Endothelial cell of umbilical vein (primary cell): ENCODE measurements at regions not wholly inside any gene's neighbourhood (a gene's known extent, or its start where the extent isn't known, plus 50 kb on each side); places are given as distances from the start of the nearest gene placed in this dataset.
"Not testable (repeated sequence)": the region's sequence is repeated elsewhere in the genome, so short reads cannot be mapped to it uniquely, and the experiment has no call there.

Experiments
- CTCF ChIP-seq, 2 donors: IDR thresholded peaks; 1 replicate in 1 of 2; 2 replicates in 1 of 2; pipeline ENCODE4 v1.5.1; 2011; ENCODE audit warnings: low read length in 2 of 2, mild to moderate bottlenecking in 2 of 2, moderate library complexity in 2 of 2, control low read depth in 1 of 2, inconsistent platforms in 1 of 2, low read depth in 1 of 2; ENCODE audit not compliant: insufficient read depth in 1 of 2; ENCODE audit errors: extremely low read depth in 1 of 2
- EZH2 ChIP-seq: IDR thresholded peaks from 2 replicates; pipeline ENCODE4 v1.6.1; 2012; ENCODE audit warnings: borderline replicate concordance, low read depth, mild to moderate bottlenecking, moderate library complexity, low read length, inconsistent platforms; ENCODE audit not compliant: severe bottlenecking
- JUN ChIP-seq: IDR thresholded peaks from 2 replicates; pipeline ENCODE4 v1.6.1; 2011; ENCODE audit warnings: borderline replicate concordance, low read depth; ENCODE audit not compliant: insufficient read length, insufficient read depth
- MYC ChIP-seq: IDR thresholded peaks from one replicate; pipeline ENCODE4 v1.6.1; 2011; ENCODE audit warnings: mild to moderate bottlenecking, low read depth, low read length
- POLR2A ChIP-seq: IDR thresholded peaks from 2 replicates; pipeline ENCODE4 v1.6.1; 2012; ENCODE audit warnings: low read depth, mild to moderate bottlenecking, control low read depth, low read length
- POLR2AphosphoS5 ChIP-seq: IDR thresholded peaks from 2 replicates; pipeline ENCODE4 v1.6.1; 2012; ENCODE audit warnings: low read depth, mild to moderate bottlenecking, control low read depth, low read length, moderate library complexity; ENCODE audit not compliant: insufficient read depth

DNA sequence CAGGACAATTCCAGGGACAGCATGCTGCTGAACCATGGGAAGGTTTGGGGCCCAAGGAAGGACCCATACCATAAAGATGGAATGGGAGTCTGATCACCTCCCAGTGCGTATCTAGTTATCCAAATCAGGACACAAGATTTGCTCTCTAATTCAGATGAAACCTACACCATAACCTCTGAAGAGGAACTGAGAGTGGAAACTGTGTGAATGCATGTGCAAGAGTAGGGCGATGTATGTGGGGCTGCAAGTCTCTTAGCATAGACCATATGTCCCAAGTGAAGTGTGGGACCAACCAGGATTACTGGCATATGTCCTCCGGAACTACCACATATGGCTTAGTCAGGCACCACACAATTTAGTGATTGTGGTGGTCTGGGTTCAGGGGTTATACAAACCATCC lies 95.2 kb upstream of the RBMY1E start:
- TF ChIP-seq POLR2AphosphoS5; POLR2A; CTCF (IDR thresholded peaks at IDR 0.05; ENCODE audit: extremely low read depth in 1 of 2, insufficient read depth in 1 of 2, low read depth in 1 of 2, low read length in 2 of 2); EZH2; MYC; JUN: not testable (repeated sequence)
